Epidermal melanocyte (primary cell): ENCODE measurements at regions not wholly inside any gene's neighbourhood (a gene's known extent, or its start where the extent isn't known, plus 50 kb on each side); places are given as distances from the start of the nearest gene placed in this dataset.

Experiments used
- DNase-seq: peaks from one replicate; pipeline ENCODE4 v3.0.0; 2011; ENCODE audit warnings: low spot score; ENCODE audit not compliant: insufficient read length

- DNase-seq = no peak
Observed at GRCh38 chr12:92003701-92004100, 141.9 kb downstream of the BTG1 start.

GRCh38 chr12:92002673-92003382 lies 142.8 kb downstream of the BTG1 start:
- no peak for DNase-seq

- no peak for DNase-seq
Observed at GRCh38 chr12:92002195-92002649, 143.4 kb downstream of the BTG1 start.

GRCh38 chr12:92000597-92000996 lies 145.0 kb downstream of the BTG1 start:
- DNase-seq = no peak

- DNase-seq = no peak
Observed at GRCh38 chr12:91999823-92000222, 145.8 kb downstream of the BTG1 start.

GRCh38 chr12:91998316-91998715 lies 147.3 kb downstream of the BTG1 start:
- DNase-seq = no peak

GRCh38 chr12:91994208-91994797 lies 151.3 kb downstream of the BTG1 start:
- DNase-seq = no peak

- DNase-seq = no peak
Observed at GRCh38 chr12:91993287-91994017, 152.2 kb downstream of the BTG1 start.

- no peak for DNase-seq
Observed at GRCh38 chr12:91991399-91992187, 154.1 kb downstream of the BTG1 start.

- no peak for DNase-seq
Observed at GRCh38 chr12:91990525-91990924, 155.1 kb downstream of the BTG1 start.

GRCh38 chr12:91989143-91989542 lies 156.5 kb downstream of the BTG1 start:
- DNase-seq = no peak

- no peak for DNase-seq
Observed at GRCh38 chr12:91988086-91988923, 157.3 kb downstream of the BTG1 start.

GRCh38 chr12:91986084-91986483 lies 159.6 kb downstream of the BTG1 start:
- DNase-seq = no peak

GRCh38 chr12:91985002-91985787 lies 160.5 kb downstream of the BTG1 start:
- no peak for DNase-seq

- no peak for DNase-seq
Observed at GRCh38 chr12:91984556-91984955, 161.1 kb downstream of the BTG1 start.

GRCh38 chr12:91983935-91984334 lies 161.7 kb downstream of the BTG1 start:
- no peak for DNase-seq

- DNase-seq = no peak
Observed at GRCh38 chr12:91982946-91983345, 162.7 kb downstream of the BTG1 start.

GRCh38 chr12:91980389-91980821 lies 165.2 kb downstream of the BTG1 start:
- no peak for DNase-seq

GRCh38 chr12:91978143-91978542 lies 167.5 kb downstream of the BTG1 start:
- no peak for DNase-seq

GRCh38 chr12:91975891-91976290 lies 169.8 kb downstream of the BTG1 start:
- no peak for DNase-seq
